H1 (cell line): ENCODE measurements at regions not wholly inside any gene's neighbourhood (a gene's known extent, or its start where the extent isn't known, plus 50 kb on each side); places are given as distances from the start of the nearest gene placed in this dataset.
A peak's percentile ranks its signal among the peaks of the same experiment; 100 is the strongest.

Experiments used
- CTCF ChIA-PET: fragments of 300-600 bp; sonication (Branson Sonifier 250); formaldehyde crosslinking; loops from one replicate; lab custom pipeline; 2021; ENCODE audit not compliant: partially characterized antibody; lab: Charles Lee
- POLR2A ChIA-PET: fragments of 300-600 bp; sonication (Branson Sonifier 250); formaldehyde crosslinking; loops from one replicate; lab custom pipeline; 2021; ENCODE audit warnings: inconsistent platforms; ENCODE audit not compliant: partially characterized antibody; lab: Charles Lee
- DNase-seq, 2 experiments: peaks; one replicate each; pipeline versions ENCODE4 v3.0.0 to v3.0.0-alpha.2; 2010 to 2022; ENCODE audit warnings: low spot score in 2 of 2, low read depth in 1 of 2, mixed read lengths in 1 of 2
- FAIRE-seq: peaks from 2 replicates; lab custom pipeline; 2011; peaks lifted over from hg19 to GRCh38; lab: Jason Lieb, UNC
- H2AFZ ChIP-seq: 2 replicates; pipeline ENCODE4 v1.8.1; 2012; ENCODE audit warnings: low read length, inconsistent platforms
- H2AK5ac ChIP-seq: 2 replicates; pipeline ENCODE4 v1.6.1; 2013; ENCODE audit warnings: low read depth, low read length
- H2BK120ac ChIP-seq: replicated peaks from 2 replicates; pipeline ENCODE3; 2013; ENCODE audit warnings: low read depth, low read length, inconsistent platforms
- H2BK12ac ChIP-seq: 2 replicates; pipeline ENCODE4 v1.6.1; 2013; ENCODE audit warnings: low read depth, low read length
- H2BK15ac ChIP-seq: 2 replicates; pipeline ENCODE4 v1.6.1; 2013; ENCODE audit warnings: low read length
- H2BK20ac ChIP-seq: 2 replicates; pipeline ENCODE4 v1.6.1; 2013; ENCODE audit warnings: low read length
- H2BK5ac ChIP-seq: 2 replicates; pipeline ENCODE4 v1.6.1; 2013; ENCODE audit warnings: low read depth, low read length
- H3K14ac ChIP-seq: 2 replicates; pipeline ENCODE4 v1.6.1; 2013; ENCODE audit warnings: inconsistent platforms; ENCODE audit not compliant: insufficient read length
- H3K18ac ChIP-seq: 2 replicates; pipeline ENCODE4 v1.6.1; 2013; ENCODE audit warnings: low read length; ENCODE audit errors: extremely low read depth
- H3K23ac ChIP-seq: 2 replicates; pipeline ENCODE4 v1.6.1; 2013; ENCODE audit warnings: inconsistent platforms; ENCODE audit not compliant: insufficient read length
- H3K23me2 ChIP-seq: 2 replicates; pipeline ENCODE4 v1.6.1; 2013; ENCODE audit warnings: low read depth, low read length
- H3K27ac ChIP-seq: 2 replicates; pipeline ENCODE4 v1.6.1; 2011; ENCODE audit warnings: low read depth, low read length, inconsistent platforms
- H3K27me3 ChIP-seq, 4 experiments: replicated peaks in 1 of 4; 1 replicate in 1 of 4; 2 replicates in 3 of 4; pipeline versions ENCODE4 v1.6.1 to v1.8.1; 2011 to 2013; ENCODE audit warnings: low read length in 3 of 4, mild to moderate bottlenecking in 3 of 4, inconsistent platforms in 2 of 4, mixed read lengths in 2 of 4, moderate library complexity in 1 of 4; ENCODE audit not compliant: control insufficient read depth in 3 of 4, insufficient read depth in 3 of 4; ENCODE audit errors: extremely low read depth in 1 of 4
- H3K36me3 ChIP-seq, 4 experiments: 2 replicates each; pipeline versions ENCODE4 v1.6.1 to v1.8.1; 2011 to 2013; ENCODE audit warnings: mild to moderate bottlenecking in 4 of 4, low read length in 3 of 4, moderate library complexity in 2 of 4, control low read depth in 1 of 4, inconsistent platforms in 1 of 4; ENCODE audit not compliant: insufficient read depth in 4 of 4, control insufficient read depth in 2 of 4
- H3K4ac ChIP-seq: replicated peaks from 2 replicates; pipeline ENCODE3; 2013; ENCODE audit warnings: low read length, low read depth, mixed read lengths, inconsistent platforms; ENCODE audit not compliant: insufficient read length
- H3K4me1 ChIP-seq, 4 experiments: replicated peaks in 1 of 4; 1 replicate in 1 of 4; 2 replicates in 3 of 4; pipeline versions ENCODE4 v1.6.1 to v1.8.1; 2011 to 2013; ENCODE audit warnings: low read length in 3 of 4, inconsistent platforms in 2 of 4, mixed read lengths in 1 of 4; ENCODE audit not compliant: insufficient read depth in 4 of 4, control insufficient read depth in 3 of 4
- H3K4me2 ChIP-seq, 2 experiments: 2 replicates each; pipeline versions ENCODE4 v1.6.1 to v1.8.1; 2011 to 2013; ENCODE audit warnings: low read depth in 2 of 2, low read length in 2 of 2, control low read depth in 1 of 2, inconsistent platforms in 1 of 2, mild to moderate bottlenecking in 1 of 2; ENCODE audit not compliant: insufficient read depth in 1 of 2
- H3K4me3 ChIP-seq, 4 experiments: fragments of 200-600, 300-600 bp in 1 of 4; sonication (generic), shearing (Covaris generic), sonication (Bioruptor Twin) in 1 of 4; 2 replicates each; pipeline versions ENCODE4 v1.5.1 to v1.8.1; 2011 to 2016; ENCODE audit warnings: low read length in 4 of 4, low read depth in 3 of 4, control low read depth in 2 of 4, inconsistent platforms in 2 of 4, mild to moderate bottlenecking in 2 of 4, mixed read lengths in 1 of 4, moderate library complexity in 1 of 4; ENCODE audit not compliant: insufficient read depth in 2 of 4; ENCODE audit errors: extremely low read depth in 1 of 4
- H3K56ac ChIP-seq: replicated peaks from 2 replicates; pipeline ENCODE3; 2013; ENCODE audit warnings: low read depth, mild to moderate bottlenecking, mixed read lengths, low read length, inconsistent platforms; ENCODE audit not compliant: insufficient read length
- H3K79me1 ChIP-seq: 2 replicates; pipeline ENCODE4 v1.6.1; 2013; ENCODE audit warnings: low read depth, low read length, control low read depth
- H3K79me2 ChIP-seq, 2 experiments: 2 replicates each; pipeline versions ENCODE4 v1.6.1 to v1.8.1; 2012 to 2013; ENCODE audit warnings: low read length in 2 of 2, mild to moderate bottlenecking in 2 of 2, inconsistent platforms in 1 of 2; ENCODE audit not compliant: insufficient read depth in 2 of 2, control insufficient read depth in 1 of 2
- H3K9ac ChIP-seq, 4 experiments: replicated peaks in 1 of 4; 1 replicate in 1 of 4; 2 replicates in 3 of 4; pipeline versions ENCODE4 v1.6.1 to v1.8.1; 2011 to 2013; ENCODE audit warnings: low read depth in 3 of 4, low read length in 3 of 4, control low read depth in 2 of 4, mild to moderate bottlenecking in 2 of 4, moderate library complexity in 2 of 4, inconsistent platforms in 1 of 4; ENCODE audit errors: extremely low read depth in 1 of 4
- H3K9me3 ChIP-seq, 2 experiments: 2 replicates each; pipeline versions ENCODE4 v1.6.1 to v1.8.1; 2012 to 2013; ENCODE audit warnings: mild to moderate bottlenecking in 2 of 2, moderate library complexity in 2 of 2, control low read depth in 1 of 2, inconsistent platforms in 1 of 2, low read depth in 1 of 2, low read length in 1 of 2, mixed read lengths in 1 of 2; ENCODE audit not compliant: insufficient read depth in 2 of 2
- H4K20me1 ChIP-seq, 2 experiments: replicated peaks in 1 of 2; 2 replicates each; pipeline versions ENCODE3 to v1.8.1; 2011 to 2013; ENCODE audit warnings: inconsistent platforms in 2 of 2, low read length in 2 of 2, mild to moderate bottlenecking in 1 of 2; ENCODE audit not compliant: insufficient read depth in 2 of 2, control insufficient read depth in 1 of 2
- H4K5ac ChIP-seq: 2 replicates; pipeline ENCODE4 v1.6.1; 2013; ENCODE audit warnings: low read length, low read depth, mixed read lengths, inconsistent platforms; ENCODE audit not compliant: insufficient read length
- H4K8ac ChIP-seq: 2 replicates; pipeline ENCODE4 v1.8.0; 2013; ENCODE audit warnings: mild to moderate bottlenecking, moderate library complexity, low read length, inconsistent platforms; ENCODE audit not compliant: insufficient read depth; ENCODE audit errors: extremely low read depth
- H4K91ac ChIP-seq: replicated peaks from 2 replicates; pipeline ENCODE3; 2013; ENCODE audit warnings: low read length, mixed read lengths, inconsistent platforms; ENCODE audit not compliant: insufficient read length
- CEBPB ChIP-seq: IDR thresholded peaks from 2 replicates; pipeline ENCODE4 v1.6.1; 2012; ENCODE audit warnings: low read depth, low read length
- GTF2F1 ChIP-seq: IDR thresholded peaks from 2 replicates; pipeline ENCODE4 v1.6.1; 2012; ENCODE audit warnings: low read depth, low read length, improper control_type of control experiment, borderline replicate concordance
- HDAC2 ChIP-seq, 2 experiments: fragments of 300-600 bp in 1 of 2; sonication (generic) in 1 of 2; IDR thresholded peaks; 2 replicates each; pipeline ENCODE4 v1.6.1; 2011 to 2012; ENCODE audit warnings: low read depth in 2 of 2, low read length in 2 of 2, mild to moderate bottlenecking in 2 of 2, moderate library complexity in 2 of 2, borderline replicate concordance in 1 of 2, inconsistent platforms in 1 of 2
- KDM4A ChIP-seq: IDR thresholded peaks from one replicate; pipeline ENCODE4 v1.7.1; 2012; ENCODE audit warnings: low read depth, mild to moderate bottlenecking, moderate library complexity, low read length, inconsistent platforms; ENCODE audit not compliant: severe bottlenecking
- NANOG ChIP-seq: IDR thresholded peaks from 2 replicates; pipeline ENCODE4 v1.6.1; 2011; ENCODE audit warnings: low read length, low read depth, mild to moderate bottlenecking, inconsistent platforms; ENCODE audit not compliant: insufficient read depth, poor library complexity, severe bottlenecking
- POU5F1 ChIP-seq: IDR thresholded peaks from 2 replicates; pipeline ENCODE4 v1.6.1; 2011; ENCODE audit warnings: low read depth, mild to moderate bottlenecking, low read length, moderate library complexity
- SUZ12 ChIP-seq: fragments of 200-600 bp; sonication (generic); IDR thresholded peaks from 2 replicates; pipeline ENCODE4 v1.6.1; 2012; ENCODE audit warnings: mild to moderate bottlenecking, inconsistent platforms, low read length, moderate library complexity, mixed read lengths
- TAF1 ChIP-seq: IDR thresholded peaks from 2 replicates; pipeline ENCODE4 v1.6.1; 2011; ENCODE audit warnings: mild to moderate bottlenecking, low read depth, low read length
- TCF12 ChIP-seq: IDR thresholded peaks from 2 replicates; pipeline ENCODE4 v1.6.1; 2011; ENCODE audit warnings: low read depth, mild to moderate bottlenecking, low read length
- WGBS, 2 experiments: shearing (Covaris generic) in 1 of 2; methylation state at CpG; one replicate each; pipeline versions ENCODE4 v1.1.6 to v1.1.7; 2013 to 2015; ENCODE audit warnings: low lambda C conversion rate in 2 of 2, mixed read lengths in 2 of 2, inconsistent platforms in 1 of 2, low coverage in 1 of 2, missing lambda C conversion rate in 1 of 2; ENCODE audit not compliant: insufficient replicate concordance in 2 of 2, insufficient coverage in 1 of 2, insufficient read length in 1 of 2; ENCODE audit errors: extremely low coverage in 1 of 2, missing lambda C conversion rate in 1 of 2; 5-methylcytosine and 5-hydroxymethylcytosine counted together

GRCh38 chr6:33934731-33935270, 131.0 kb upstream of the MLN start:
- CTCF ChIA-PET = interaction anchor here (0.6 to 3.1 kb wide), 15 partner anchors 8 to 168 kb away, joined by 3 to 11 read pairs (median 4); no protein-coding TSS in a partner anchor
- peak overlapping the region; percentile 45; the same call in 1 of the 2 replicates for H2BK5ac ChIP-seq
- TF ChIP-seq SUZ12 = no peak
- no peak for TF ChIP-seq TCF12
- TF ChIP-seq GTF2F1 = no peak
- TF ChIP-seq KDM4A = no peak
- TF ChIP-seq TAF1 = no peak
- TF ChIP-seq NANOG = no peak
- TF ChIP-seq HDAC2 (IDR thresholded peaks at IDR 0.05; ENCODE audit: borderline replicate concordance in 1 of 2, low read depth in 2 of 2, low read length in 2 of 2) = no peak
- no peak for TF ChIP-seq CEBPB
- TF ChIP-seq POU5F1 = no peak
- H4K91ac ChIP-seq = no peak overlapping the region
- peak overlapping the region; percentile 83; the same call in 1 of the 2 replicates for H2AK5ac ChIP-seq
- FAIRE-seq (no peak), DNase-seq (no peak)
- 85% methylated on average over 7 of the region's 7 CpGs; no CpG with 5 or more reads in 1 of the 2 experiments for WGBS, 2 experiments
- H3K4me2 ChIP-seq = no peak overlapping the region
- no peak overlapping the region for H4K8ac ChIP-seq
- H3K9ac ChIP-seq = no peak overlapping the region
- H3K27me3 ChIP-seq = no peaks in the 10 kb centered on the region; a peak in 1 of 7 replicates
- H3K36me3 ChIP-seq = no peaks in the 10 kb centered on the region
- H3K4me1 ChIP-seq = peaks cover 0 to 10% (median 4%) of the 10 kb centered on the region in 4 experiments; a peak in 4 of 7 replicates
- H2AFZ ChIP-seq = no peak overlapping the region
- H3K27ac ChIP-seq = no peak overlapping the region
- H2BK12ac ChIP-seq = peak overlapping the region; percentile 83; the same call in 1 of the 2 replicates
- H2BK20ac ChIP-seq = no peak overlapping the region
- no peak overlapping the region for H3K4me3 ChIP-seq
- H3K56ac ChIP-seq = no peak overlapping the region
- H3K14ac ChIP-seq = no peak overlapping the region
- no peak overlapping the region for H3K23ac ChIP-seq
- no peaks in the 10 kb centered on the region for H3K79me1 ChIP-seq
- H3K18ac ChIP-seq = peak overlapping the region; percentile 15
- H3K23me2 ChIP-seq = no peaks in the 10 kb centered on the region
- H2BK15ac ChIP-seq = no peak overlapping the region
- no peak overlapping the region for H4K5ac ChIP-seq
- no peaks in the 10 kb centered on the region for H3K79me2 ChIP-seq
- no peak overlapping the region for H2BK120ac ChIP-seq
- POLR2A ChIA-PET = interaction anchor here (0.6 to 0.8 kb wide), 2 partner anchors 18 to 191 kb away, joined by 3 read pairs; no protein-coding TSS in a partner anchor
- H3K4ac ChIP-seq = no peak overlapping the region
- no peaks in the 10 kb centered on the region for H4K20me1 ChIP-seq
- no peaks in the 10 kb centered on the region for H3K9me3 ChIP-seq
